Transverse colon (tissue), 4 donors: ENCODE measurements at regions not wholly inside any gene's neighbourhood (a gene's known extent, or its start where the extent isn't known, plus 50 kb on each side); places are given as distances from the start of the nearest gene placed in this dataset.

Experiments used
- DNase-seq: peaks from one replicate; pipeline ENCODE4 v3.0.0-alpha.2; 2019
- H3K27ac ChIP-seq, 4 donors: fragments of 200-600 bp; sonication (generic); 2 replicates each; pipeline ENCODE4 v1.5.1; 2016 to 2018; ENCODE audit warnings: inconsistent platforms in 4 of 4
- H3K27me3 ChIP-seq: fragments of 200-600 bp; sonication (generic); 2 replicates; pipeline ENCODE4 v1.5.1; 2017; ENCODE audit warnings: inconsistent platforms
- H3K36me3 ChIP-seq, 4 donors: fragments of 200-600 bp; sonication (generic); 2 replicates each; pipeline ENCODE4 v1.5.1; 2017 to 2019; ENCODE audit warnings: inconsistent platforms in 4 of 4
- H3K4me1 ChIP-seq, 4 donors: fragments of 200-600 bp; sonication (generic); 2 replicates each; pipeline ENCODE4 v1.5.1; 2017 to 2020; ENCODE audit warnings: inconsistent platforms in 4 of 4
- H3K4me3 ChIP-seq, 4 donors: fragments of 200-600 bp; sonication (generic); 1 replicate in 1 of 4; 2 replicates in 3 of 4; pipeline versions ENCODE4 v1.5.1 to v1.6.1; 2017 to 2019; ENCODE audit warnings: inconsistent platforms in 4 of 4
- H3K9me3 ChIP-seq, 2 donors: fragments of 200-600 bp; sonication (generic); 2 replicates each; pipeline ENCODE4 v1.5.1; 2017 to 2019; ENCODE audit warnings: inconsistent platforms in 2 of 2
- CTCF ChIP-seq, 5 experiments: fragments of 200-600 bp in 3 of 5; fragments of 450-650 bp in 2 of 5; sonication (generic) in 3 of 5; IDR thresholded peaks; 1 replicate in 2 of 5; 2 replicates in 3 of 5; pipeline ENCODE4 v1.5.1; 2016 to 2017; ENCODE audit warnings: antibody characterized with exemption in 5 of 5, inconsistent platforms in 3 of 5, mild to moderate bottlenecking in 2 of 5, moderate library complexity in 1 of 5
- EP300 ChIP-seq: sonication (generic); formaldehyde crosslinking; IDR thresholded peaks from one replicate; pipeline ENCODE4 v1.6.1; 2017; ENCODE audit warnings: antibody characterized with exemption, low read depth
- POLR2A ChIP-seq: fragments of 450-650 bp; IDR thresholded peaks from one replicate; pipeline ENCODE4 v1.6.1; 2016; ENCODE audit warnings: antibody characterized with exemption, mild to moderate bottlenecking, moderate library complexity
- POLR2AphosphoS5 ChIP-seq, 3 donors: sonication (generic); formaldehyde crosslinking; IDR thresholded peaks; one replicate each; pipeline ENCODE4 v1.6.1; 2016; ENCODE audit warnings: antibody characterized with exemption in 3 of 3
- WGBS, 2 donors: methylation state at CpG; one replicate each; pipeline ENCODE4 v1.1.5; 2018; ENCODE audit warnings: low coverage in 1 of 2; 5-methylcytosine and 5-hydroxymethylcytosine counted together
- in situ Hi-C, 4 donors: fragments of 200-750 bp; cut with MboI; loops; one replicate each; pipeline versions ENCODE4 v1.15.0 to v1.15.1; 2017; ENCODE audit warnings: low sequenced_read_pairs in 3 of 4, low pct_ligation_motif_present in 1 of 4, low pct_unique_long_range_greater_than_20kb in 1 of 4
- intact Hi-C: fragments of 100-400 bp; cut with DNase I; formaldehyde crosslinking; loops from one replicate; pipeline ENCODE4 v1.15.1; 2023; ENCODE audit warnings: low total_unique reads

- Histone ChIP-seq H3K9me3 (no peaks in the 10 kb centered on the region), H3K27ac (no peak overlapping the region), H3K27me3 (no peaks in the 10 kb centered on the region), H3K4me1 (peaks cover 0 to 7% (median 0%) of the 10 kb centered on the region in 4 donors), H3K36me3 (no peaks in the 10 kb centered on the region), H3K4me3 (no peak overlapping the region)
- WGBS, 2 donors: 85 to 89% methylated on average over 6 of the region's 6 CpGs
- no peak for TF ChIP-seq POLR2A
- TF ChIP-seq POLR2AphosphoS5 (IDR thresholded peaks at IDR 0.05): no peak
- no peak for TF ChIP-seq CTCF (IDR thresholded peaks at IDR 0.05)
- no peak for TF ChIP-seq EP300
- in situ Hi-C loops: no loop called here
- intact Hi-C loops: no loop called here
- no peak for DNase-seq
Measured at GRCh38 chr11:103842191-103842590, 194.2 kb upstream of the DDI1 start.

- no peak for DNase-seq
- no peak overlapping the region for H3K27ac ChIP-seq
- H3K27me3 ChIP-seq: no peaks in the 10 kb centered on the region
- WGBS, 2 donors: 77 to 78% methylated on average over 2 of the region's 2 CpGs
- no peak overlapping the region for H3K4me3 ChIP-seq
- H3K9me3 ChIP-seq: no peaks in the 10 kb centered on the region
- H3K36me3 ChIP-seq: no peaks in the 10 kb centered on the region
- H3K4me1 ChIP-seq: peaks cover 0 to 7% (median 0%) of the 10 kb centered on the region in 4 donors
- in situ Hi-C loops (no loop called here), intact Hi-C loops (no loop called here)
- no peak for TF ChIP-seq EP300
Measured at GRCh38 chr11:103842795-103843194, 193.6 kb upstream of the DDI1 start.

- TF ChIP-seq CTCF (IDR thresholded peaks at IDR 0.05): no peak
- TF ChIP-seq POLR2AphosphoS5 (IDR thresholded peaks at IDR 0.05): no peak
- TF ChIP-seq EP300: no peak
- no peak for TF ChIP-seq POLR2A
- WGBS, 2 donors: 58 to 75% methylated on average over 5 to 7 of the region's 7 CpGs
- H3K27ac ChIP-seq: peak overlapping the region in 3 of 4 donors; percentile 2 to 34 (median 18)
Measured at GRCh38 chr11:103844327-103845215, 191.9 kb upstream of the DDI1 start.

GRCh38 chr11:103845331-103845730, 191.1 kb upstream of the DDI1 start:
- Histone ChIP-seq H3K4me1 (peaks cover 0 to 7% (median 0%) of the 10 kb centered on the region in 4 donors), H3K27me3 (no peaks in the 10 kb centered on the region), H3K4me3 (no peak overlapping the region), H3K36me3 (no peaks in the 10 kb centered on the region), H3K27ac (no peak overlapping the region), H3K9me3 (no peaks in the 10 kb centered on the region)
- intact Hi-C loops (no loop called here), in situ Hi-C loops (no loop called here)
- no peak for DNase-seq
- TF ChIP-seq POLR2A: no peak
- TF ChIP-seq EP300: no peak
- no peak for TF ChIP-seq POLR2AphosphoS5 (IDR thresholded peaks at IDR 0.05)
- TF ChIP-seq CTCF (IDR thresholded peaks at IDR 0.05): no peak
- WGBS, 2 donors: 59 to 86% methylated on average over 1 of the region's 1 CpG

More at GRCh38 chr11:103844327-103845215, 191.9 kb upstream of the DDI1 start:
- Histone ChIP-seq H3K36me3 (no peaks in the 10 kb centered on the region), H3K4me1 (peaks cover 0 to 7% (median 0%) of the 10 kb centered on the region in 4 donors), H3K4me3 (no peak overlapping the region), H3K27me3 (no peaks in the 10 kb centered on the region), H3K9me3 (no peaks in the 10 kb centered on the region)
- peak; percentile 28 for DNase-seq
- intact Hi-C loops (no loop called here), in situ Hi-C loops (no loop called here)
